Neutrophil (primary cell): ENCODE measurements at regions not wholly inside any gene's neighbourhood (a gene's known extent, or its start where the extent isn't known, plus 50 kb on each side); places are given as distances from the start of the nearest gene placed in this dataset.

Experiments
- H3K27ac ChIP-seq: fragments of 200-600 bp; sonication (generic); 2 replicates; pipeline ENCODE4 v1.5.1; 2016; ENCODE audit warnings: mild to moderate bottlenecking, moderate library complexity
- H3K27me3 ChIP-seq: fragments of 200-600 bp; sonication (generic); 2 replicates; pipeline ENCODE4 v1.6.0; 2016; ENCODE audit warnings: mild to moderate bottlenecking
- H3K36me3 ChIP-seq: fragments of 200-600 bp; sonication (generic); 2 replicates; pipeline ENCODE4 v1.5.1; 2017
- H3K4me1 ChIP-seq, 2 experiments: fragments of 200-600 bp in 1 of 2; sonication (generic) in 1 of 2; 1 replicate in 1 of 2; 2 replicates in 1 of 2; pipeline versions ENCODE4 v1.5.1 to v1.6.1; 2013 to 2016; ENCODE audit warnings: low read depth in 1 of 2, low read length in 1 of 2, mild to moderate bottlenecking in 1 of 2, moderate library complexity in 1 of 2; ENCODE audit not compliant: control insufficient read depth in 1 of 2, insufficient read depth in 1 of 2
- H3K4me3 ChIP-seq, 2 experiments: fragments of 200-600 bp in 1 of 2; sonication (generic) in 1 of 2; 1 replicate in 1 of 2; 2 replicates in 1 of 2; pipeline ENCODE4 v1.5.1; 2013 to 2016; ENCODE audit warnings: low read depth in 1 of 2, low read length in 1 of 2, mild to moderate bottlenecking in 1 of 2, moderate library complexity in 1 of 2
- H3K9me3 ChIP-seq: fragments of 200-600 bp; sonication (generic); 2 replicates; pipeline ENCODE4 v1.5.1; 2016
- CTCF ChIP-seq: fragments of 200-600 bp; sonication (generic); IDR thresholded peaks from 2 replicates; pipeline ENCODE4 v1.5.1; 2016; ENCODE audit warnings: antibody characterized with exemption

GRCh38 chr10:45202242-45202641 lies 113.2 kb downstream of the OR13A1 start:
- H3K36me3 ChIP-seq: no peaks in the 10 kb centered on the region
- H3K4me1 ChIP-seq: no peaks in the 10 kb centered on the region

GRCh38 chr10:45204954-45205775 lies 110.2 kb downstream of the OR13A1 start:
- H3K27me3 ChIP-seq: no peaks in the 10 kb centered on the region
- H3K4me3 ChIP-seq: no peak overlapping the region
- TF ChIP-seq CTCF: no peak
- no peak overlapping the region for H3K27ac ChIP-seq
- no peaks in the 10 kb centered on the region for H3K36me3 ChIP-seq
- no peaks in the 10 kb centered on the region for H3K4me1 ChIP-seq
- H3K9me3 ChIP-seq: no peaks in the 10 kb centered on the region

More at GRCh38 chr10:45202242-45202641, 113.2 kb downstream of the OR13A1 start:
- TF ChIP-seq CTCF: no peak
- H3K27ac ChIP-seq: no peak overlapping the region
- H3K4me3 ChIP-seq: no peak overlapping the region
- H3K27me3 ChIP-seq: no peaks in the 10 kb centered on the region
- H3K9me3 ChIP-seq: no peaks in the 10 kb centered on the region

DNA sequence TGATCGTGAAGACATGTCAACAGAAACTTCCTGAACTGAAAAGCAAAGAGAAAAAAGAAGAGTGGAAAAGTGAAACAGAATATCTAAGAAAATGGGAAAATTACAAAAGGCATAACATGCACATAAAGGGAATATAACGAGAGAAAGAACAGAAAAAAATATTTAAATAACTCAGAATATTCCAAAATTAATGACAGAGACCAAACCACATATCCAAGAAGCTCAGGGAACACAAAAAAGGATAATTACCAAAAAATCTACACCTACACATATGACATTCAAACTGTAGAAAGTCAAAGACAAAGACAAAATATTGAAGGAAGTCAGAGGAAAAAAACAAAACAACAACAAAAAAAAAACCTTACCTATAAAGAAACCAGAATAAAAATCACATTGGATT lies 105.5 kb downstream of the OR13A1 start:
- Histone ChIP-seq H3K4me3 (no peak overlapping the region), H3K4me1 (no peaks in the 10 kb centered on the region), H3K27ac (no peak overlapping the region), H3K9me3 (no peaks in the 10 kb centered on the region), H3K27me3 (no peaks in the 10 kb centered on the region), H3K36me3 (no peaks in the 10 kb centered on the region)
- TF ChIP-seq CTCF: no peak

GRCh38 chr10:45211576-45211975 lies 103.8 kb downstream of the OR13A1 start:
- Histone ChIP-seq H3K27me3 (no peaks in the 10 kb centered on the region), H3K4me1 (no peaks in the 10 kb centered on the region), H3K36me3 (no peaks in the 10 kb centered on the region), H3K4me3 (no peak overlapping the region), H3K9me3 (no peaks in the 10 kb centered on the region), H3K27ac (no peak overlapping the region)
- no peak for TF ChIP-seq CTCF

GRCh38 chr10:45219416-45219815 lies 96.0 kb downstream of the OR13A1 start:
- Histone ChIP-seq H3K4me3 (no peak overlapping the region), H3K27ac (no peak overlapping the region), H3K9me3 (no peaks in the 10 kb centered on the region), H3K4me1 (no peaks in the 10 kb centered on the region), H3K27me3 (peaks cover 2% of the 10 kb centered on the region), H3K36me3 (no peaks in the 10 kb centered on the region)
- TF ChIP-seq CTCF: no peak
